ENCODE measurements at regions not wholly inside any gene's neighbourhood (a gene's known extent, or its start where the extent isn't known, plus 50 kb on each side); places are given as distances from the start of the nearest gene placed in this dataset.

DNA sequence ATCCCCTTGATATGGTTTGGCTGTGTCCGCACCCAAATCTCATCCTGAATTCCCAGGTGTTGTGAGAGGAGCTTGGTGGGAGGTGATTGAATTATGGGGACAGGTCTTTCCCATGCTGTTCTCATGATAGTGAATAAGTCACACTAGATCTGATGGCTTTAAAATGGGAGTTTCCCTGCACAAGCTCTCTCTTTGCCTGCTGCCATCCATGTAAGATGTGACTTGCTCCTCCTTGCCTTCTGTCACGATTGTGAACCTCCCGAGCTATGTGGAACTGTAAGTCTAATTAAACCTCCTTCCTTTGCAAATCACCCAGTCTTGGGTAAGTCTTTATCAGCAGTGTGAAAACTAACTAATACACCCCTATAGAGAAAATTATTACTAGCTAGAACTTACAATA, 959.5 kb upstream of the ADGRL2 start:
- DNase-seq, result no peak

DNA sequence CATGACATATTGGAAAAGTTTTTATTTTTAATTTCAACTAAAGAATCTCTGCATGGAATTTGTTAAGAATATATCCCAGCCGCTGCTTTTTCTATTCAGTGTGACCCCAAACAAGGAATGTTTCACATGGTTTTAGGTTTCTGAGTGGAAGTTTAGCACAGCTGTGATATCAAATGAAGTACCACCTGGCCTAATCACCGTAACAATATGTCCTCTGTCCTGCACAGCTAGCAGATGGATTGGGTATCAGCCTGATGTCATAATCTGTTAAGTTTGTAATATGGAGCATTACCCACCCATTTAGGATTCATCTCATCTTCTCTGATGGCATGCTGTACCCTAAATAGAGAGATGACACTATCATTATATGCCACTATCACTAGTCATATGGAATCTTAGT, 963.7 kb upstream of the ADGRL2 start:
- no peak for DNase-seq

DNA sequence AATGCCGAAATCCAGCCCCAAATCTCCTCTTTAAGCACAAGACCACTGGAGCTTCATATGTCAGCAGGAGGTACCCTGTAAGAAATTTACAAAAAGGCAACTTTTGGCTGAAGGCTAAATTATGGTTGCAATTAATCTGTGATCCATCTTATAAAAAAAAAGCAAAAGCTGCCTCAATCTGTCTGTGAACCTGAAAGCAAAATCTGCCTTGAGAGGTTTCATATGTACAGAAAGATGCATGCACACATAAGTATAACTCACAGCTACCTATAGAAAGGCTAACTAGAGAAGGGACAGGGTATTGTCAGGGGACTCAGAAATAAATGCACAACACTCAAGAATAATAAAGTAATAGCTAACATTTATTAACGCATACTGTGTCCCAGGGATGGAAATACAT, 964.2 kb upstream of the ADGRL2 start:
- no peak for DNase-seq

DNA sequence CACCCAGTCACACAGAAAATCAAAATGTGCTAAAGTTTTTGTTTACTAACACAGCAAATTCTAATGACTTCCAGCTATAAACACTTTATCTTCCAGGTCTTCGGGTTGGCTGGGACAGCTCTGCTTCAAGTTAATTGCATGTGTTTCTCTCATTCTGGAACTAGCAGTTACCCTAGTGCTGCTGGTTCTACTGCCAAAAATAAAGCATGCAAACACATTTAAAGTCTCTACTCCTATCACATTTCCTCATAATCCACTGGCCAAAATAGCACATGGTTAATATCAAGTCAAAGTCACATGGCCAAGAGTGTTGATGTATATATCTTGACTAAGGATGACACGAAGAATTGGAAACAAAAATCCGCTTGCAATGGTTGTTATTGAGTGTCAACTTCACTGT, 973.1 kb upstream of the ADGRL2 start:
- DNase-seq, result no peak

DNA sequence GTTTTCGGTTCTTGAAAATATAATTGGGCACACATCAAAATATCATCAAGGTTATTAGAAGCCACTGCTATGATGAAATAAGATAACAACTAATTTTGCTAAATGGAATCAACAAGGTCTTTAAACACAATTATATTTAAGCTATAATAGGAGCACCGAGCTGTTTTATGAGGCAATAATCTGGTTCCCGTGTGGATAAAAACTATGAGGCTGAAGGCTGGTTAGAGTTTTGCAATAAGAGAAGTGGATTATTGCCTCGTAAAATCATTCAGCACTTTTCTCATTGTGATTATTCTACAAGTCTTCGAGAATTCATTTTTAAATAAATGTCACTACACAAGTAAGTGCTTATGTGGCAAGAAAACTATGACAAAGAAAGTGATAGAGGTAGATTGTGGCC, 975.7 kb upstream of the ADGRL2 start:
- no peak for DNase-seq

DNA sequence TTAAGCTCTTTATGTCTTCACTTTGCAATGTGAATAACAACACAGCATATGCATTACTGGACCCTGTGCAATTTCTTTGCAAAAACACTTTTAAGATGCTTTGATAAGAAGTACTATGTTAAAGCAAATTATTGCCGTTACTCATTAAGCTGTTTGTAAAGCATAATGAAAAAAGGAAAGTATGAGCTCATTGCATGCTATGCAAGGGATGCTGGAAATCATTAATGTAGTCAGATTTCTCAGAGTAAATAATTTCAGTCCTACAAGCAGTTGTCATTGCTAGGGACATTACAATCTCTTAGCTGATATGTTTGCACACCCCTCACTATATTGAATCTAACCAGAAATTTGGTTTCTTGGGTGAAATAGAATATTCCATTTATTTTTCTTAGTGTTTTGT, 982.5 kb upstream of the ADGRL2 start:
- no peak for DNase-seq

DNA sequence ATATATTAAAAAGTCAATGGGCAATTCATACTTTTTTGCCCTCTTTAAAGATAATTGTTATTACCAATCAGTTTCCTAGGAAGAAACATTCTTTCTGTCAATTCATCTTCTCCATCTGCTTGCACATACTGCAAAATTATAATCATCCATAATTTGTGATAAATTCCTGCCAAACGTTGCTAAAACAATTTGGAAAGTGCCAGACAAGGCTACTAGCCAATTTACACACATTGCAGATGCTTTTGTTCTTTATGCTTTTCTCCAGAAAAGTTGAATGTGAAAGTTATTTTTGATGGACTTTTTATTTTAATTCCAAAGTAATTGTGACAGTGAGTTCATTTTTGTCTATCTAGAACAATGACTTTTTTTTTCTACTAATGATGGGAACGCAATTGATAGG, 992.8 kb upstream of the ADGRL2 start:
- DNase-seq, result no peak

DNA sequence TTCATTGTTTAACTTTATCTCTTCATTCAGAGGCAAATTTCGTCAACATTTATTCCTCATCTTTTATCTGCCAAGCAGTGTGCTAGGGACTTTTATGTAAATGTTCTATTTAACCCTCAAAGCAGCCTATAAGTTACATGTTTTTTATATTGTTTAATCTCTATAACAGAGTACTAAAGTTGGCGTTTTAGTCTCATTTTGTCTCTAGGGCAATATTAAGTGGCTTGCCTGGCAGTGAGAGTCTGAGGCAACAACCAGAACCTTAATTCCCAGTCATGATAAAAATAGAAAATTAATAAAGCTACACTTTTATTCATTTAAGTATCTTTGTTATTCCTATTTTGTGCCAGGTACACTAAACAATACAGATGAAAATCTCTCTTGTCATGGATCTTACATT, 994.3 kb upstream of the ADGRL2 start:
- DNase-seq, result no peak

DNA sequence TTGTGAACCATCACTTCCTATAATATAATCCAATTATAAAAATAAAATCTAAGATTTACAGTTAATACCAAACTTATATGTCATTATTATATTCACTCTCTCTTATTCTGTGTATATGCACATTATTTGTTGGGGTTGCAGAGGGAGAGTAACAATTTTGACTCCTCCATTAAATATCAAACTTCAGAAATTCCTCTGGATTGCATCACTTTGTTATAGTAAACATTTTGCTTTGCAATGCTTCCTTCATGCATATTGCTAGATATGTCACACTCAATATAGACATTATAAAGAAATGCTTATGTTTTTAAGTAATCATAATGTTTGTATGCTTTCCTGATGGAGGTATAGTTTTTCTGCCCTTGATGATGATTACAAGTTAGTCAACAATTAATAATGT, 999.0 kb upstream of the ADGRL2 start:
- no peak for DNase-seq

DNA sequence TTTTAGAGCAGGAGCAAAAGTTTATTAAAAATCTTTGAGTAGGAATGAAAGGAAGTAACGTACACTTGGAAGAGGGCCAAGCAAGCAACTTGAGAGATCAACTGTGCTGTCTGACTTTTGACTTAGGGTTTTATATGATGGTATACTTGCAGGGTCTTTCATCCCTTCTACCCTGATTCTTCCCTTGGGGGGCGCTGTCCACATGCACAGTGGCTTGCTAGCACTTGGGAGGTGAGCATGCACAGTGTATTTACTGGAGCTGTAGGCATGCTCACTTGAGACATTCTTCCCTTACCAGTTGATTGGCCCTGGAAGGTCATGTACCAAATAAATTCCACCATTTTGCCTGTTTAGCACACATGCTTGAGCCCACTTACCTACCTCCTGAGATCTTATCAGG, 1001.3 kb upstream of the ADGRL2 start:
- DNase-seq, result no peak

DNA sequence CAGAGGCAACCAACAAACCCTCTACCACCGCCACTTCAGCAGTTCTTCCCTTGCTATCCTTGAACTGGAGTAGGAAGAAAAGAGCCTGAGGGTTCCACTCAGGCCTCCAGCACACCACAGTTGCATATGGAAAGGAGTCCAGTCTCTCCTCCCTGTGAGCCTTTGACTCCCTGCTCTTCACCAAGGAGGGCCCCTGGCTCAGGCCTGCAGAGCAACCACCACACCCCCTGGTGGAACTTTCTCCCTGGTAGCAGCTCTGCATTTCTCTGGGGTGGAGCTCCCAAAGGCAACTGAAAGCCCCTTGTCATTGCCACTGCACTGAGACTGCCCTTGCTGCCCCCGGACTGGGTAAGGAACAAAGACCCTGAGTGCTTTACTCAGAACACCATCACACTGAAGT, 1021.5 kb upstream of the ADGRL2 start:
- no peak for DNase-seq

DNA sequence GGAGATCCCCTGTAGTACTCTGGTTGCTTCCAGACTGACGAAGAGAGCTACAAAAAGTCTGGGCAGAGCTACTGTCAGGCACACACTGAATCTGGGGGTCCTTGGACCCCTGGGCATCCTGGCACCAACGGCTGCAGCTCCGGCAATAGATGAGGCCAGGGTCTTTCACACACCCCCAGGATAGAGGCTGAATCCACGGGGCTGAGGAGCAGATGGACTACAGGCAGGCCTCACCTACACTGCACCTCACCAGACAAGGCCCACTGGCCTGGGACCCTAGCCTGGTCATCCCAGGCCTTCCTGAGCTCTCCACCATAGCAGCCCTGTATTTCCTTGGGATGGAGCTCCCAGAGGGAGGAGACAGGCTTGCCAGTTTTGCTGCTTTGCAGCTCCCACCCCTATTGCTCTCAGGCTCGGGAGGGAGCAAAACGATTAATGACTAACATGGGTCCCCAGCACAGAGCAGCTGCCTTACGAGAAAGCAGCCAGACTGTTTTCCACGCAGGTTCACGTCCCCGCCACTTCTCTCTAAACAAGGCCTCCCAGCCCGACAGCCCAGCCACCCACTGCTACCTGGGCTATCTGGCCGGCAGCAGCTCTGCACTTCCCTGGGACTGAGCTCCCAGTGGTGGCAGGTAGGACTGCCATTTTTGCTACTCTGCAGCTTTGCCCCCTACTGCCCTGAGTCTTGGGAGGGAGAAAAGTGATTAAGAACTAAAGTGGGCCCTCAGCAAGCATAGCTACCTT, 1022.5 kb upstream of the ADGRL2 start:
- no peak for DNase-seq

DNA sequence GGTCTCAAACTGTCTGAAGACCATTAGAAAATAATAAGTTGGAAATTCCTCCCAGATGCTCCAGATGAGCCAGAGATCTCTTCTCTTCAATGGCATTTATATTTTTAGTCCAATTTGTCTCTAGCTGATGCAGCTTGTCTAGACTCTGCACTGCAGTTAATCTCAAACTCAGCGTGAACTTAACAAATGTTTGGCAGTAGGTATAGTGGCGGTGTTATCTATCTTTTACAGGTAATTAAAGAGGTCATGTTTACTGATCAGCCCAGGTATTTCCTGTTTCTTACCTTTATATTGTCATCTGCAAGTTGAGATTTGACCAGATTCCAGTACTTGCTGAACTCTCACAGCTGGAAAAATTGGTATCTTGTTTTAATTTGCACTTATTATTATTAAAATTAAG, 1024.5 kb upstream of the ADGRL2 start:
- no peak for DNase-seq

DNA sequence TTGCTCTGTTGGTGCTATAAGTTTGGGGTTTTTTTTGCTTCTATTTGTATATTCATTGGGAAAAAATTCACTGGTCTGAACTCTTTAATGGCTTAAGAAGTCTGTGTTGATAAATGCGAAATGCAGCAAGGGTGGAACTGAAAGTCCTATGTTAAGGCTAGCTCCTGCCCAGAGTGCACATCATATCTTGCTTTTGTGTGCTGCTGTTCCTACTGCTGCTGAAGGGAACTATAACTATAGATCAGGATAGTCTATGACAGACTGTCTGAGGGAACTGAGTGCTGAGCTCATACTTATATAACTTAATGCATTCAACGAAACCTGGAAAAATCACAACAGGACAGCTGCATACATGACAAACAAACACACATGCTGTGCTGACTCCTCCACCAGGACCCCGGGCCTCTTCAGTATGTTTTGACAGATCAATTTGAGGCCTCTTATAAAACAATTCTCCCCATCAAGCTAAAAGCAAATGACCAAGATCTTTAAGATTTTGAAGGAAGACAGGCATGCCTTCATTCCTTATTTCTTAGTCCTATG, 1031.5 kb upstream of the ADGRL2 start:
- no peak for DNase-seq

DNA sequence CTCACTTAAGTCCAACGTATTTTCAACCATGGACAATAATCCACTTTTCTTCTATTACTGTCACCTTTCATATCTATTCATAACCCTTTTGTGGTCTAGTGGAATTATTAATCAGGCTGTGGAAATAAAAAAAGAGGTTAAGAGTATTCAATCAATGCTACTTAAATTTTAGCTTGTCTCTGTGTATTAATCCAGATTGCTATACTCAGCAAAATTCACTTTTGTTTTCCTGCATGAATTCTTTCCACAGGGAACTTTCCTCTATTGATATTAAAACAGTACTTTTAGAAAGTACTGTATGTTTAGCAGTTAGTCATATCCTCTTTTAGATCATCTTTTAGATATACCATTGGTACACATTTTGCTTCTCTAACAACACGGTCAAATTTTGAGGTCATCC, 1033.0 kb upstream of the ADGRL2 start:
- DNase-seq, result no peak

DNA sequence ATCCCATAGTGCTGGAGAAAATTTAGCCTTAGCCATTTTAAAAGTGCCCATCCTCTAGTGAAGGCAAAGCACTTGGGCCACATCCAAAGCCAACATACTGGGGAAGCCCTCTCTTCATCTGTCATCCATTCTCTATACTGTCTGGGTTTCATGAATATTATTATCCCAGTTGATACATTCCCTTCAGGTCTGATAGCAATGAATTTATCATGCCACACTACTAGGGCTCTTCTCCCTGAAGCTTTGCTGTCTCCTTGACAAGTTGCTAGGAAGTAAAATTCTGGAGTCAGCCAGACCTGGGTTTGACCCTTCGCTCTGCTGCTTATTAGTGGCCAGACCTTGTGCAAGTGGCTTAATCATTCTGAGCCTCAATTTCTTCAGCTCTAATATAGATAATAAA, 1041.4 kb upstream of the ADGRL2 start:
- no peak for DNase-seq

DNA sequence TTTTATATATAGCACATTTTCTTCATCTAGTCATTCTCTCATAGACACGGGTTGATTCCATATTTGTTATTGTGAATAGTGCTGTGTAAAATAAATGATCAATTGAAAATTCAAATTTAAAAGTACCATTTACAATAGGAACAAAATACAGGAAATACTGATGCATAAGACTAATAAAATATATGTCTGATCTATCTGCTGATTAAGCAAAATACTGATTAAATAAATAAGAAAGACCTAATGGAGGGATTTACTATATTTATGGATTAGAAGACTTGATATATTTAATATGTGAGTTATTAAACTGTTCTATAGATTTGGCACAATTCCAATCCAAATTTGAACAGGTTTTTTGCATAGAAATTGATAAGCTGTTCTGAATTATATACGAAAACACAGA, 1044.8 kb upstream of the ADGRL2 start:
- no peak for DNase-seq

DNA sequence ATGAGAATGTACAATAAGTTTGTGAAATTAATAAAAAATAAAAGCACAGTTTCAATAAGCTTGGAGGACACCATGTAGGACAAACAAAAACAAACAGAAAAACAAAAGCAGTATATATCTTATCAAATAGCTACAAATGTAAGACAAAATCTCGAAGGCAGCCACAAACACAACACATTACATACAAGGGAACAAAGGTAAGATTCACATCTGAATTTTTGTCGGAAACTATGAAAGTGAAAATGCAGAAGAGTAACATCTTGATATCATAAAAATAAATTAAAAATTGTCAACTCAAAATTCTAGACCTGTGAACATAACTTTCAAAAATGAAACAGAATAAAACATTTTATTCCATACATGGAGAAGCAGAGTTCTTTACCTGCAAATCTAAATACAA, 1049.5 kb upstream of the ADGRL2 start:
- no peak for DNase-seq

DNA sequence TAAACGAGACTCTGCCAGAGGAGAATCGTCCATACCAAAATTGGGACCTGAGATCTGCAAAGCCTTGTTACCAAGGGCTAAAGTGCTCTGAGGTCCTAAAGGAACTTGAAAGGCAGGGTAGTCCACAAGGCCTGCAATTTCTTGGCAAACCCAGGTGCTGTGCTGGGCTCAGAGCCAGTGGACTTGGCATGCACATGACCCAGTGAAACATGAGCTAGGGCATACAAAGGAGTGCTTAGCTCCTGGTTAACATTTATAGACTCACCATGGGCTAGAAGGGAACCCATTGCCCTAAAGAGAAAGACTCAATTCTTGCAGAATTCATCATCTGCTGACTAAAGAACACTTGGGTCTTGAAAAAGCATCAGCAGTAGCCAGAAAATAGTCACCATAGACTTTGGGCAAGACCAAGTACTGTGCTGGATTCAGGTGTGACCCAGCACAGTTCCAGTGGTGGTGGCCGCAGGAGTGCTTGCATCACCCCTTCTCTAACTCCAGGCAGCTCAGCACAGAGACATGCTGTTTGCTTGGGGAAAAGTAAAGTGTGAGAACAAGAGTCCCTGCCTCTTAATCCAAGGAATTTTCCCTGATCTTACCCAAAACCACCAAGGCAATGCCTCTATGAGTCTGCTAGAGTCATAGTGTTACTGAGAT, 1069.4 kb upstream of the ADGRL2 start:
- peak; percentile 25 for DNase-seq

DNA sequence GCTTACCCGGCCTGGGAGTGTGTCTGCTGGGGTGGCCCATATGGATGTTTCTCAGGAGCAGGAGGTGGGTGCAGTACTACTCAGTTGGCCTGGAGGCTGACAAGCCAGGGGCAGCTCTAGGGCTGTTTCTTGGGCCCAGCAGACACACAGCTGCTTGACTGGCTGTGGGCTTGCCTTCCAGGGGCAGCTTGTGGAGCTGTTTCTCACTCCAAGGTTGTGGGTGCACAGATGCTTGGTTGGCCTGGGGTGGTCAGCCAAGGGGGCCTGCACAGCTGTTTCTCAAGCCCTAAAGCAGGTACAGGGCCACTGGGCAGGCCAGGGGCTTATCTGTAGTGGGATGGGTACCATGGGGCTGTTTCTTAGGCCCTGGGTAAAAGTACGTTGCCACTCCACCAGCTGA, 1078.1 kb upstream of the ADGRL2 start:
- DNase-seq, result no peak

DNA sequence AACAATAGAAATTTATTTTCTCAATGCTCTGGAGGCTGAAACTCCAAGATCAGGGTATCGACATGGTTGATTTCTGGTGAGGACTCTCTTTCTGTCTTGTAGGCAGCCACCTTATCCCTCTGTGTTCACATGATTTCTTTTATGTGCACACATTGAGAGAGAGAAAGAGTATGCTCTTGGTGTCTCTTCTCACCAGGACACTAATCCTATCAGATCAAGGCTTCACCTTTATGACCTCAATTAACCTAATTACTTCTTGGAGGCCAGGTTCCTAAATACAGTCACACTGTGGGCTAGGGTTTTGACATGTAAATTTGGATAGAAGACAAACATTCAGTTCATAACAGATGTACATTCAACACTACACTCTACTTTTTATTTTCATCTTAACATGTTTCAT, 1094.2 kb upstream of the ADGRL2 start:
- DNase-seq, result no peak

DNA sequence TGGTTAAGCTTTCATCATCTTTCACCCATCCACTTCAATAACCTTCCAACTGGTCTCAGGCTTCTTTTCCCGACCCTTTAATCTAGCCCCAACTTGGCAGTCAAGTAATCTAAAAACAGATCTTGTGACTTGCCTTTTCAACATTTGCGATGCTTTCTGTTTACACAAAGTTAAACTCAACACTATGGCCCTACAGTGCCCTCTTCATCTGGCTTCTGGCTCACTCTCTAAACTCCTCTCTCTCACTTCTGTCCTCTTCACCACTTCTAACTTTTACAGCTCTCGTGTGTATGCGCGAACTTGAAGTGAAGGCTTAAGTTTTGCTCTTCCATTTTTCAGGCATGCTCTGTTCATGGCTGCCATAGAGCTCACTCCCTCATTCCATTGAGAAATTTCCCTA, 1122.3 kb upstream of the ADGRL2 start:
- no peak for DNase-seq

DNA sequence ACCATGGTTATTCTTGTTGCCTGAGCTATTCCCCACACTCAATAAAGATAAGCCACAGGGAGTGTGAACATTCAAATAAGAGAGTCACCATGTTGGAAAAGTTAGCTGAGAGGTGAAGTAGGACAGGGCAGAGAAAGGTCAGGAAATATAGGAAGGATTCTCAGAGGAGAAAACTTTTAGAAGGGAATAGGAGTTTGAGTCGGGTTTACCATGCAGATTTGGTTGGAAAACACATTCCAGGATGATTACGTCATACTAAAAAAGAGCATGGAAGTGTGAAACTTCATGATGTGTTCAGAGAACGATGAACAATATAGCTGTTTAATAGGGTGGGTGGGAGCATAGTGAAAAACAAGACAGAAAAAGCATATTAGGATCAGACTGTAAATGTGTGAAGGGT, 1125.3 kb upstream of the ADGRL2 start:
- DNase-seq, result no peak

DNA sequence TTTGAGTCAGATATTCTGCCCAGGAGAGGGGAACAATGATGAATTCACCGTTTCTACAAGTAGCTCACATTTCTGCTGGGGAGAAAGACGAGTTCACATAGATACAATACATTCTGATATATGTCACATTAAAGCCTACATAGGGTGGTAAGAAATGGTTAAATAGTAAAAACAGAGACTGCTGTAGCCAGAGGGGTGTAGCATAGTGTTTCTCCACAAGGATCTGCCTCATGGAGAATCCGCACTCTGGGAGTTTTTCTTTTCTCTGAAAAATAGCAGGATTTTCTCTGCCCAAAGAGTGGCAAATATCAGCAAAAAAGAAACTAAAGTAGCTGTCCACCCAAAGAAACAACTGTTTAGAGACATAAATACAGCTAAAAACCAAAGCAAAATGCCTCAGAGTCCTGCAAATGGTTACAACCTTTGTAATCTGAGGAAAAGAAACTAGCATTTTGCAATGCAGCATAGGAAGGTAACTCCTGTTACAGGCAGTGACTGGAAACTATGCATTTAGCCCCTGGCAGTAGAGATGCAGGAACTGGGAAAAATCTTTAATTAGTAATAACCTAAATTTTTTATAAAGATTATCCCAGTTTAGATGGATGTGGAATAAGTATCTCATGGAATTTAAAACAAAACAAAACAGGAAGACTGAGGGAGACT, 1126.7 kb upstream of the ADGRL2 start:
- no peak for DNase-seq
